Stimulated activated CD4-positive, alpha-beta T cell treated with anti-CD3 and anti-CD28 coated beads, Interleukin-1b, Interleukin-23, amount 100 ng/mL, for 48 hours (primary cell): ENCODE measurements at regions not wholly inside any gene's neighbourhood (a gene's known extent, or its start where the extent isn't known, plus 50 kb on each side); places are given as distances from the start of the nearest gene placed in this dataset.
"Not testable (repeated sequence)": the region's sequence is repeated elsewhere in the genome, so short reads cannot be mapped to it uniquely, and the experiment has no call there.

ENCODE experiments used
- DNase-seq: peaks from one replicate; pipeline ENCODE4 v3.0.0-alpha.2; 2020

- DNase-seq, result no peak
Observed at GRCh38 chr1:168826269-168826668, 97.3 kb upstream of the DPT start.

DNA sequence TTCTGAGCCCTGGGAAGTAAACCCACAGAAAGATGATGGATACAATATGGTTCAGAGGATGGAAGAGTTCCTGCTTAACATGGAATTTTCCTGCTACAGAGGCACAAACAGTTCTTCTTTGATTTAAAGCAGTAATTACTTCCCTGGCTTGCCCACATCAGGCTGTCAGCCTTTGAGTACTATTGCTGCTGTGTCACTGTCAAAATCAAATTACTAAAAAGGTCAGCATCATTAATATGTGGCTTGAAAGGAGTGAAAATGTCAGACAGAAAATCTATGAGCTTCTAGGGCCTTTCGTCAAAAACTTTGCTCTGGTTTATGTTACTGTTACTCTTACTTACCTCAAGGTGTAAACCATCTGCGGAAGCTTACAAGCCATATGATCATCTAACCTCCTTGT, 98.6 kb upstream of the DPT start:
- DNase-seq, result no peak

- no peak for DNase-seq
Observed at GRCh38 chr1:168829876-168830275, 100.9 kb upstream of the DPT start.

DNA sequence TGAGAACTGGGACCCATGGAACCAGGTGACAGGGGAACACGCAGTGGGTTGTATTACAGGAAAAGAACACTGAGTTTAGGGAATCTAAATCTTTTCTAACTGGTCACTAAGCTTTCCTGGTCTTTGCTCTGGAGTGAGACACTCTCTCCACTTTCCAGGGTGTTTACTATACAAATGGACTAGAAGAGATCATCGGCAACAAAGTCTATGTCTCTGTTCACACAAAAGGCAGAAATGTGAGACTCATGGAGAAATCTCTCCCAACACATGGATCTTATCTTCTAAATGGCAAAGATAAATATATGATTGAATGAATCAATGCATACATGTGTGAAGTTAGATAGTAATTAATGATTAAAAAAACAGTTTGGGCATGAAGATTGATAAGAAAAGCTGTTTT, 101.6 kb upstream of the DPT start:
- DNase-seq, result no peak

DNA sequence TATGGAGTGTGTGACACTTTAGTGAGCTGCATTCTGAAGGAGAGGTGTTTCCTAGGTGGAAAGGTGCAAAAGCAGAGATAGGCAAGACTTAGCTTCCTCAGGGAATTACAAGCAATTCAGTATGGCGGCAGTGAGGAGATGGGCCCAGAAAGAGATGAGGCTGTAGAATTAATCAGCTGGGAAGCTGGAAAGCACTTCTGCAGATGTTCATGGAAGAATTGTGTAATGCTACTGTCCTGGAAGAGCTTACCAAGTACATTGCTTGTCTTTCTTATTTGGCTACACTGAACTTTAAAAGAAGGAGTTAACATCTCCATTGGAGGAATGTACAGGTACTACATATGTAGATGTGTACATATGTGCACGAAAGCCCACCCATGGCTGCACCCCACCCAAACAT, 103.7 kb upstream of the DPT start:
- DNase-seq, result no peak

DNA sequence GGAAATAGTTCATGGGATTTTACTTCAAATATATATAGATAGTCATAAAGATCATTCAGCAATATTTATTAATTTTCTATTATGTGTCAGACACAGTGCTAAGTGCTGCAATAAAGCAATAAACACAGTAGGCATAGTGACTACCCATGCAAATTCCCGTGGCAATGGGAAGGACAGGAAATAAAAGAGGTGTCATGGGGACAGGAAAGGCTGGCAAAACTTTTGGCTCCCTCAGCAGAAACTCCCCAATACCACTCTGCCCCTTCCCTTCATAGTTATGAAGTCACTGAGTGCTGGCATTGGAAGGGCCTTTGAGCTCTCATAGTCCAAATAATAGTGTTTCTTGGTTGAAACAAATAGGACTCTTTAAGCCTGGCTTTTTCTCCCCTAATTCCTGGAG, 104.4 kb upstream of the DPT start:
- DNase-seq, result no peak

GRCh38 chr1:168833801-168834224, 104.8 kb upstream of the DPT start:
- DNase-seq, result no peak

GRCh38 chr1:168834225-168834872, 105.3 kb upstream of the DPT start:
- no peak for DNase-seq

- no peak for DNase-seq
Observed at GRCh38 chr1:168835176-168835575, 106.2 kb upstream of the DPT start.

DNA sequence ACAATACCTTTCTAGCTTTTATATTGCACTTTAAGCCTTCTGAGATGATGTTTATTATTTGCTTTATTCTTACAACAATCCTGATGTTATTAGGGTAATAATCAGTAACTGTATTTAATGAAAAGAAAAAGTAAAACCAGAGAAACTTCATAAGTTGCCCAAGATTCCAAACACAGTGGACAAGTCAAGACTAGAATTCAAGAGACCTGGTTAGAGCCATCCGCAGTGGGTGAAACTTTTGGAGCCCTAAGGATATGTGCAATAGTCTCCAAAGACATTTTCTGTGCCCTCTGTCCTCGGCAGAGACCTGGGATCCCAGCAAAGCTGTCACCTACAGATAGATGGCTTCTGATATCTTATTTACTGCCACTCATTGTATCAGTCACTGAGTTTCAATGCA, 106.8 kb upstream of the DPT start:
- DNase-seq, result no peak

DNA sequence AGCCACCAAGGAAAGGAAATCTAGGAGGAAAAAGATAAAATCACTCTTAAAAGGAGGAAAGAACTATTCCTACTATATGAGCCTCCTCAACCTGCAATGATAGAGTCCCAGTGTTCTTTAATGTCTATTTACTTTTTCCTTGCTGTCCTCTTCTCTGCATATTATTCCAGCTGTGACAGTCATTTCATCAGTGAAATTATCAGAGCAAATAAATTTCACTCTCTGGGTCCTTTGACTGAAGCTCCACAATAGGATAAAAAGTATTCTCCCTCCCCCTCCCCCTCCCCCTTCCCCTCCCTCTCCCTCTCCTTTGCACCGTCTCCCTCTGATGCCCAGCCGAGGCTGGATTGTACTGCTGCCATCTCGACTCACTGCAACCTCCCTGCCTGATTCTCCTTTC, 107.5 kb upstream of the DPT start:
- no peak for DNase-seq

- DNase-seq, result not testable (repeated sequence)
Observed at GRCh38 chr1:168837230-168837629, 108.2 kb upstream of the DPT start.

DNA sequence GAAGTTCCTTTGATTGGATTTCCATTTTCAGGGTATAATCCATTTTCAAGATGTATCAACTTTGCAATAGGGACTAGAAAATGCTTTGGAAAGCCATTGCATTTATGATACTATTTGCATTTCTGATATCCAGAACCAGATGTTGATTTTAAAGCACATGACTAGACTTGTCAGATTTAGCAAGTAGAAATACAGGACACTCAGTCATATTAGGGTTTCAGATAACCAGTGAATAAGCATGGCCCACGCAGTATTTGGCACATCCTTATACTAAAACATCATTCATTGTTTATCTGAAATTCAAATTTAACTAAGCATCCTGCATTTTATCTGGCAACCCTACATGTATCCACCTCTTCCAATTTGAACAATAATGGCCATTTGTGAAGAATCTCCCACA, 113.3 kb upstream of the DPT start:
- no peak for DNase-seq

- no peak for DNase-seq
Observed at GRCh38 chr1:168842916-168843315, 113.9 kb upstream of the DPT start.

GRCh38 chr1:168843401-168843800, 114.4 kb upstream of the DPT start:
- DNase-seq, result no peak

DNA sequence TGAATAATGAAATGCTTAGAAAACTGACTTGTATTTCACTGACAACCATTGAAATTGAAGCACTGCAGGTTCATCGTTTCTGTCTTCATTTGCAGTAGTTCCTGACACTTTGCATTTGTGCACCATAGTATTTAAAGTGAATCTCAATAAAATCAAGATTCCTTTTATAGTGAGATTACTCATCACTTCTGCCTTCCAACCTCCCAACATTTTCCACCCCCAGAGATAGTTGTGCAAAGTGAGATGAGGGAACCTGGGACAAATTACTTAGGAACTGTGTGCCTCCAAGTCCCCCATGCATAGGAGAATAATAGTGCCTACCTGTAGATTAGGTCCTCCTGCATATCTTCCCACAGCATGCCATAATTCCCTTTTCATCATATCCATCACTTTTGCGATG, 114.9 kb upstream of the DPT start:
- DNase-seq, result no peak

- DNase-seq, result no peak
Observed at GRCh38 chr1:168845140-168845539, 116.1 kb upstream of the DPT start.

DNA sequence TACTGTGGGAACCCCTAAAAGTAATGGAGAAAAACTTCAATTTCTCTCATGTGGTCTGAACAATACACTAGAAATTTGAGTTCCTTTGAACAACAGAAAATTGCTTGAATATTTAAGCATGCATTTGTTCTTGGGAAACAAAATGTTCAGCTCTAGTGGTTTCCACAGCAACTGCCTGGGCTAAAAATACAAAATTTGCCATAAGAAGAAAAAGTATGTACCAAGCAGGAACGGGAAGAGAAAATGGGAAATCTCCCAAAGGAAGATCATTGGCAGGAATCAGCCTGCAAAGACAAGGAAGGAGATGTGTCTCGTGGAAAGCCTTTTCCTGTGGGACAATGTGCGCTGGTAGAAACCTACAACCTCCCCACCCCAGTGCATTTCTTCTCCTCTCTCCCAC, 119.0 kb upstream of the DPT start:
- no peak for DNase-seq

DNA sequence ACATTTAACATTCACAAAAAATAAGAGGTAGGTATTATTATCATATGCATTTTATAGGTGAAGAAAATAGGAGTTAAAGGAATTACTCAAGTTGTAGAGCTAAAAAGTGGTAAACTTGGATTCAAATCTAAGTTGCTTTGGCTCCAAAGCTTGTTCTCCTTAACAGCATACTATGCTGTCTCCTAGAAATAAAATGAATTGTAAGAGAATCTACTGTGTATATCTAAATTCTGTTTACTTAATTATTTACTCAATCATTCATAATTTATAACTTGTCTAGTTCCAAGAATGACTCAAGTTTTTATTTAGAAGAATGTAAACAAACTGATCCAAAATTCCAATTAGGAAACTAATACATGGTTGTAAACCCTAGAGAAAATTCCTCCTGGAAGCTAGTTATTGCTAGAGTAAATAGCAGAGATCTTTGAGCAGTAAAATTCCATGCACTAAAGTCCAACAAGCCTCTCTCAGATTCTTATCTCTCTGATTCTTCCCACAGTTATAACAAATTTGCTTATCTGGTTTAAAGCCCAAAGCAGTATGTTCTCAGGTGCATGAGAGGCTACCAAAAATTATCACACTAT, 132.5 kb upstream of the DPT start:
- no peak for DNase-seq

DNA sequence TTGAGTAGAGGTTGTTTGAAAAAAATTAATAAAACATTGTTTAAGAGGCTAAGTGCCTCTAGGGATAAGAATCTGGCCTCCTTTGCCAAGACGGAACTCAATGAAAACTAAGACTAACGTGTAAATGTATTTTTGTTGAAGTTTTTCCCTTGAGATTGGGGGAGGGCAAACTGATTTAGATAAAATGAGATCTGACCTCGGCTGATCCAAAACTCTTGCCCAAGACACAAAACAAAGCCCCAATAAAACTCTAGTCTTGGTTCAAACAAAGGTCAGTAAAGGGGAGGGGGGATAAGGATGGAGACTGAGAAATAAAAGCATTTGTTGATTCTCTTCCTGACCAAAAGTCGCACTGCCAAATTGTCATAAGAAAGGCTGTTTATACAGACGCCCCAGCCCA, 134.8 kb upstream of the DPT start:
- no peak for DNase-seq

- no peak for DNase-seq
Observed at GRCh38 chr1:168864266-168864665, 135.3 kb upstream of the DPT start.

GRCh38 chr1:168865850-168866620, 137.0 kb upstream of the DPT start:
- no peak for DNase-seq

GRCh38 chr1:168867941-168868634, 139.1 kb upstream of the DPT start:
- DNase-seq, result no peak

- no peak for DNase-seq
Observed at GRCh38 chr1:168871531-168871930, 142.5 kb upstream of the DPT start.
